Activated naive CD4-positive, alpha-beta T cell treated with anti-CD3 and anti-CD28 coated beads, Interleukin-2, amount 50 U/mL, for 16 hours (primary cell): ENCODE measurements at regions not wholly inside any gene's neighbourhood (a gene's known extent, or its start where the extent isn't known, plus 50 kb on each side); places are given as distances from the start of the nearest gene placed in this dataset.
"Not testable (repeated sequence)": the region's sequence is repeated elsewhere in the genome, so short reads cannot be mapped to it uniquely, and the experiment has no call there.

Experiments
- DNase-seq: peaks from one replicate; pipeline ENCODE4 v3.0.0-alpha.2; 2020

DNA sequence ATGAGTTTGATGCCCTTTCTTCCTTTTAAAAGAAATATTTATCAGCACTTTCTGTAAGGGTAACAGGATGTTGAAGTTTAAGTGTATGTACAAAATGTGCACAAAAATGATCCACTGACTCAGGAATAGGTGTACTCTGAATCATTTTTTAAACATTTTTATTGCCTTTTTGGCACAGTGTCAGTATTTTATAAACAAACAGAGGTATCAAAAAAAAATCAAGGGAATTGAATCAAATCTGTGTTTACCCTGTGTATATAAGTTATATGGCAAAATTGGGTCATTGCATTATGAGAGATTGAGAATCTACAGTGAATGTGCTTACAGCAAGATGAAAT lies 513.9 kb upstream of the NETO1 start:
- DNase-seq: no peak

DNA sequence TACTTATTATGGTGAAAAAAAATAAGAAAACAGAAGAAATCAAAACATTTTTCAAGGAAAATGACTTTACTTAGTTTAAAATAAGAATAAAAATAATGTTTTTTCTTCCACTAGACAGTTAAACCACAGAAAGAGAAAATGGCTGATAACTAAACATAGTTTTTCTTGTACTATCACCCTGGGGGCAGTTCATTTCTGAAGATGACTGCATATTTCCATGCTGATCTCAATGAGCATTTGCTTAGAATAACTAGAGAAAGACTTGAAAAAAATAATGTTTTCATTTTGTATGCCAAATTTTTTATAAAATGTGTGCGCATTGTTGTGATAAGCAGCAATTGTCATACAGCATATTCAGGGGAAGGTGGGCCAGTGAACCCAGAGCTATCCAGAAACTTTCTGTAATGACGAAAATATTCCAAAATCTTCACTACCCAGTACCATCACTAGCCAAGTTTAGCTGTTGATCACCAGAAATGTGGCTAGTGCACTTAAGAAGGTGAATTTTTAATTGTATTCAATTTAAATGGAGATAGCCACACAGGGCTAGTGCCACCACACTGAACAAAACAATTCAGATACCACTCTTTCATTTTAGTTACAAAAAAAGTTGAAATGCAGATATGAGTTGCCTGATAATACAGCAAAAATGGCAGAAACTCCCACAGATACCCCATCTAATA lies 513.4 kb upstream of the NETO1 start:
- no peak for DNase-seq

DNA sequence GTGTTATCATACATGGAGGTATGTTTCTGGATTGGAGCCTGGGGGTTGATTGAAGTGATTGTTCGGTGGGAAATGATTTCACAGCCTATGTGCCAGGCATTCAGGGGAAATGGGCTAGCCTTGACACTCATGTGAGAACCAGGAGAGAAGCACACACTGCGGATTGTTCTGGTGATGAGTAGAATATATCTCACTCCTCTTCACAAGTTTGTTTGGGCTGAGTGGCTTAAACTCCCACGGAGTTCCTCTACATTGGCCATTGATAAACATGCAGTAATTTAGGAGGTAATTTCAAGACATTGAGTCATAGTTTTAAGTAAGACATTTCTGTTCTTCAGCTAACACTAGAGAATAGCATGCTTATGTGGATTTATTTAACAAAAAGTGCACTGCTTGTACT lies 498.9 kb upstream of the NETO1 start:
- no peak for DNase-seq

DNA sequence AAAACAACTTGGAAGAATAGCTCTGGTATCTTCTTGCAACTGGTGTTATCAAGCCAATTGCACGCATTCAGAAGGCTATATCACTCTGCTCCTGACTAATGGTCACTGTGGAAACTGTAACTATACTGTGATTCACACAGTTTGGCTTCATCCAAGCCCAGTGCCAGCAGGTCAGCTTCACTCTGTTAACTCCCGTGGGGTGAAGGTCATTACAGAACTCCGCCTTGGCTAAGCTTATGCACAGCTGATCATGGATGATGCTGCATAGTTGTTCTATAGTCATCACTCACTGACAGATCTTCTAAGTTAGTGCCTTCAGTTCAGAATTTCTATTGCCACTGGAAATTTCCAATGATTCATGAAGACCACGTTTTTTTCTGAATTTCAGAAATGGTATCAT lies 497.2 kb upstream of the NETO1 start:
- DNase-seq: no peak

DNA sequence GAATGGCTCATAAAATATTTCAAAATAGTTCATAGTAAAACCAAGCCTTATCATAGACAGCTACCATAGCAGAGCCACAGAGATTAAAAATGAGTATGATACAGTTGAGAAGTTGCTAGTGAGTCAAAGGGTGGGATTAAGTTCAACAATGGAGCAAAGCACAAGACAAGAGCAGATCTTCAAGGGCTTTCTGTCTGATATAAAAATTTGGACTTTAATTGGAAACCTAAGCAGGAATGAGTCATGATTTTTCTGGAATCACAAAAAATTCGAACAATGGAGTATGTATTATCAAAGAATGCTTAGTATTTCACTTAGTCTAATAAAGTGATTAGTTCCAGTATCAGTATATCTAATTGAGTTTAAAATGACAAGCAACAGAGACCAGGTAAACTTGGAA lies 487.3 kb upstream of the NETO1 start:
- no peak for DNase-seq

DNA sequence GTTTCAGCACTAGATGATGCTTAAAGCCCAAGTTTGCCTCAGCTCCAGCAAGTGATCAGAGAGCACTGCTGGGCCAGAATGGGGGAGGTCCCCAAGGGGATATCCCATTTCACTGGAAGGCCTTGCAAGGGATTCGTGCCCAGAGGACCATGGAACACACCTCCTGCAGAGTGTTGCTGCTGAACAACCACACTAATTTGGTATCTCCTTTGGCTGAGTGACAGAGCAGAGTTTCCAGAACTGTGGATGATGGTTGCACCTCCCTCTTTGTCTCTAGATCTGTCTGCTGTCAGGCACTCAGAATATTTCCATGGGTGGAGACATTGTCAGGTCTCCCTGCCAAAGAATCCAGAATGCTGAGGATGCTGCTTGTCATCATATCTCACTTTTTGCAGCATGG lies 484.8 kb upstream of the NETO1 start:
- no peak for DNase-seq

DNA sequence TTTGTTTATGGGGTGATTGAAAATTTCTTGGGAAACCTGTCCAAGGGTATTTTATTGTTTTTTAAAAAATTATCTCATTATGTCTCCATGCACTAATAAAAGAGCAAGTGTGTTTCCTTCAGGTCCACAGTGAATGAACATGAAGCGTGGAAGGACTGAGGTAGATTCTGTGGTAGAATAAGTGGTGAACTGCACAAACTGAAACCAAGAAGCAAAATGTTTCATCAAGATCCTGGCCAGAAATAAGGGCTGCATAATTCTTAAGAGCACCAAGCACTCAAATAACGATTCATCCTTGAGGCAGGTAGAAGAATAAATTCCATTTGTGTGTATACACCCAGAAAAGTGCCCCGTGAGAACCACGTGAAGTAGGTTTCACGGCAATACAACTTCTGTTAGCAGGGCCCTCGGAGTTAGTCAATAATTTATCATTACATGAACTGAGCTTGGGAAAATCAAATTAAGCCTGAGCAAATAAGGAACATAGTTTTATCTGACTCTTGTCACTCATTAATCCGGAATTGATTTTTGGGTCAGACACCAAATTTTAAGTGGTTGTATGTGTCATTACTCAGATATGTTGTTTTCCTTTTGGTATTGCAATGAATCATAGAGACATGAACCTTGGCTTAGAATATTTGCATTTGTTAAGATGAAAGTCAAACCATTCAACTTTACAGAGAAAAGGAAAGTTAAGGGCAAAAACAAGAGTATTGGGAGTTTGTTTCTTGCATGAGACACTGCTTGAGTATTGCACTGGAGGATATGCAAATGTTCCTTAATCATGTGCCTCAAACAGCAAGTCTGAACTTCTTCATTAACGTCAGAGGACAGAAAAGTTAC lies 472.6 kb upstream of the NETO1 start:
- DNase-seq: no peak

DNA sequence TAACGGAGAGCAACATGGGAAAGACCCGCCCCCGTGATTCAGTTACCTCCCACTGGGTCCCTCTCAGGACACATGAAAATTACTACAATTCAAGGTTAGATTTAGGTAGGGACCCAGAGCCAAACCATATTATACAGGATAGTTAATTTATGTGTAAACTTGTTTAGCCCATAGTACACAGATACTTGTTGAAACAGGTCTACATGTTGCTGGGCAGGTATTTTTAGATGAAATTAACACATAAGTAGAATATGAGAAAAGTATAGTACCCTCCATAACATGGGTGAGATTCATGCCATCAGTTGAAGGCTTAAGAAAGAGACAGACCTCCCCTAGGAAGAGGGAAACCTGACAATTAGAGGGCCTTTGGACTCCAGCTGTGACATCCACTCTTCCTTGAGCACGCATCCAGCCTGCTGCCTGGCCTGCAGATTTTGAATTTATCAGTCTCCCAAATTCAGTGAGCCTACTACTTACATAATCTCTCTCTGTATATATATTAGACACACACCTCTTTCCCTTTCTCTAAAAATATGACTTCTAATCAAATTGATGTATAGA lies 463.5 kb upstream of the NETO1 start:
- DNase-seq: no peak

DNA sequence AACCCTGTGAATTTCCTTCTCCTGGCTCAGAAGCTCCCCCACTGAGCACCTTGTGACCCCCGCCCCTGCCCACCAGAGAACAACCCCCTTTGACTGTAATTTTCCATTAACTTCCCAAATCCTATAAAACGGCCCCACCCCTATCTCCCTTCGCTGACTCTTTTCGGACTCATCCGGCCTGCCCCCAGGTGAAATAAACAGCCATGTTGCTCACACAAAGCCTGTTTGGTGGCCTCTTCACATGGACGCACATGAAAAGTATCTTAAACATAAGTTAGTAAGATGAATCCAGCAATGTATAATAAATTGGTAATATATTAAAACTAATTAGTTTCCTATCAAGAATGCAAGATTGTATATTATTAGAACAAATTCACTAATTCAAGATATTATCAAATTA lies 462.3 kb upstream of the NETO1 start:
- not testable (repeated sequence) for DNase-seq

DNA sequence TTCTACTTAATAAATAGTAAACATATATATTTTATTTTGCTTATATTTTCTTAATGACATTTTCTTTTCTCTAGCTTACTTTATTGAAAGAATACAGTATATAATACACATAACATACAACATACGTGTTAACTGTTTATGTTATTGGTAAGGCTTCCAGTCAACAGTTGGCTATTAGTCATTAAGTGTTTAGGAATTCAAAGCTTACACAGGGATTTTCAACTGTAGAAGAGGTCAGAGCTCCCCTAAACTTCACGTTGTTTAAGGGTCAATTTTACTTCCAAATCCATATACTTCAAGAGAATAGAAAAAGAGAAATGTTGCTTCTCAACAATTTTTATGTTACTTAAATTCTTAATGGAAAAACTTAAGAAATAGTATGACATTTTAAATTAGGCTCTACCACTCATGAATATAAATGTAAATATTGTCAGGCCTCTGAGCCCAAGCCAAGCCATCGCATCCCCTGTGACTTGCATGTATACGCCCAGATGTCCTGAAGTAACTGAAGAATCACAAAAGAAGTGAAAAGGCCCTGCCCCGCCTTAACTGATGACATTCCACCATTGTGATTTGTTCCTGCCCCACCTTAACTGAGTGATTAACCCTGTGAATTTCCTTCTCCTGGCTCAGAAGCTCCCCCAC lies 456.5 kb upstream of the NETO1 start:
- DNase-seq: not testable (repeated sequence)

DNA sequence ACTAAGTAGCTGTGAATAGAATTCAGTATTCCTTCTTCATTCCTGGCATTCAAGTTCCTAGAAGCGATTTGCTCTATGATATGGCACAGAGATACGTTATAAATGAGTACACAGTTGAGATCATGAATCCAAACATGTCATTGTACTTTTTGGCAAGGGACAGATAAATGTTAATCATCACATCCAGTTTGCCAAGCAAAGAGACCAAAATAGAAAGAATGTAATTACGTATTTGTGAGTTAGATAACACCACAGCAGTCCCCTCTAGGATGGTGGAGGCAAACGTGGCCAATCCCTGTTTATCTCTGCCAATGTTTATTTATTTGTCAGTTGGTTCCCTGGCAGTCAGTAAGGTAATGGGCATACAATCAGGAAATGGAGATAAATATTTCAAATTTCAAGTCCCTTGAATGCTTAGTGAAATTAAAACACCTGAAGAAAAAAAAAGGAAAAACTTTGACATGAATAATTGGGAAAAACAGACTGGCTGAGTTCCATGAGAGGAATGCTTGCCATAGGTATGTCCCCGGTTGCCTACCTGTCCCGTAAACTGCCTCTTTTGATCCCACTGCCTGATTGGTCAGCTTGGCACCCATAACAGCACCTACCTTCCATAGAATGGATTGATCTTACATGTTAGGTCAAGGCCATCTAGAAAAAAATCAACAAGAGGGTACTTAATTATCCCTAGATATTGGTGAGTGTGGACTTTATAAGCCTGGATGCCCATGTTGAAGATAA lies 451.1 kb upstream of the NETO1 start:
- no peak for DNase-seq

DNA sequence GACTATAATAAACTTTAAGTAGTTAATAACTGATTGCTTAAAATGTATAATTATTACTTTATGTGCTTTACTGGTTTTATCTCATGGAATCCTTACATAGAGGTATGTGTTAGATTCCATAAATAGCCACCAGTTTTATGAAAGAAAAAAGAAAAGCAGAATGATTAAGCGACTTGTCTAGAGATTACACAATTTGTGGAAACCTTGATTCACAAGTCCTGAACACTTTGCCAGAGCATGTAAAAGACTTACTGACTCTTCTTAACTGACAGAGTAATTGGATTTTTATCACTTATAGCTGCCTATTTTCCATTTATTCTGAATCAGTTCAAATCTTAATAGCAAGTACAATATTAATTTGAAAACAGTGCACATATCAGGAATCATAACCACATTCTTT lies 448.7 kb upstream of the NETO1 start:
- no peak for DNase-seq

DNA sequence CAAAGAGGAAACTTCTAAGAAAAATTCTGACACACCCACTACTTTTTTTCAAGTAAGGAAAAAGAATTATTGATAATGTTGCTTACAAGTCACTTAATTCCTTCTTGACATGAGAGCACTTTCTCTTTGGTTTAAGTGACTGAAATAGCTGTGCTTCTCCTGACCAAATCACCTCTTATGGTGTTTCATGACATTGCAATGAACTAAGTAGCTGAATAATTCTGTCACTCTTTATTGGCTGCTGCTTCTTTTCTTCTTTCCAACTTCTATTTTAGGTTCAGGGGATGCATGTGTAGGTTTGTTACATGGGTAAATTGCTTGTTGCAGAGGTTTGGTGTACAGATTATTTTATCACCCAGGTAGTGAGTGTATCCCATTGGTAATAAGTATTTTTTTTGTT lies 447.6 kb upstream of the NETO1 start:
- no peak for DNase-seq

DNA sequence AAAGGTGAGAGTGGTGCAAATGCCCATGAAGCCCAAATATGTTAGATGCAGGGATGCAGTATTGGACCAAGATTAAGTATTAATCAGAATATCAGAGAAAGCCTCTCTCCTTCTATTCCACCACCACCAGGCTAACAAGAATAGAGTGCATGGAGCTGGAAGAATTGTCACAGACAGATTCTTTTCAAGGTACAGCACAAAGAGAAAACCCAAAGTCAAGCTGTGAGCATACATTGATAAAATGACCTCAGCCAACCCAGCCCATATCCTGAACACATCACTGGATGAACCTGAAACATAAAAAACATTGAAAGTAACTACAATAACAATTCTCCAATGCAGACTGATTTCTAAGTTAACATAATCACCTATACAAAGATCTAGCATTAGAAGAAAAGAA lies 445.7 kb upstream of the NETO1 start:
- no peak for DNase-seq

DNA sequence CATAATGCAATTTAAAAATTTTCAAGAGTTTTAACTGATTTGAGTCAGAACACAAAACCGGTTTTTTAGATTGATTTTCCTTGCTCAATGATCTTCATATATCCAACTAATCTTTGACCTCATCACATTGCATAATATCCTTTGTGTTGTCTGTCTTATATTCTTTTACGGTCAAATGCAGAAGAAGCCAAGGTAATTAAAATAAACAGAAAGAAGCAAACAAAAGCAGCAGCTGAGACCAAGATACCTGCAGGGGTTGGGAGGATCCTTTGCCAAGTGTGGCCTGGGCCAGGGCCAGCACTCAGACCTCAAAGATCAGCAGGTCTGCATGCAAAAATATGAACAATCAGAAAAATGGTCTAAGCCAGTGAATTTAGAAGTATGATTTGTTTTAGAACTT lies 428.9 kb upstream of the NETO1 start:
- DNase-seq: no peak

DNA sequence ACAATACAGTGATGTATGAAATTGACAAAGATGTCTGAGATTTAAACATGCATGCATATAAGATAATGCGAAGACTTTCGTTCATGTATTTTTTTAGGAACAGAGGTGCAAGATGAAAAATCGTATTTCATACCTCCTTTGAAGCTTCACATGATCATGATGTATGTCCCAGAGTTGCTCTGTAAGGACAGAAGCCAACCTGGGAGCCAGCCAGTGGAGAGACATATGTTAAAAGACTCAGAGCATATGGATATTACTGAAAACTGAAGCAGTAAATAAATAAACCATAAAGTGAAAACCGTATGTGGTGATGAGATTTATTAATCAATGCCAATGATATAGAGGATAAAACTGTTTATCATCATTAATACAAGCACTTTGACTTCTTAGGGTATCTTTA lies 424.4 kb upstream of the NETO1 start:
- DNase-seq: no peak

DNA sequence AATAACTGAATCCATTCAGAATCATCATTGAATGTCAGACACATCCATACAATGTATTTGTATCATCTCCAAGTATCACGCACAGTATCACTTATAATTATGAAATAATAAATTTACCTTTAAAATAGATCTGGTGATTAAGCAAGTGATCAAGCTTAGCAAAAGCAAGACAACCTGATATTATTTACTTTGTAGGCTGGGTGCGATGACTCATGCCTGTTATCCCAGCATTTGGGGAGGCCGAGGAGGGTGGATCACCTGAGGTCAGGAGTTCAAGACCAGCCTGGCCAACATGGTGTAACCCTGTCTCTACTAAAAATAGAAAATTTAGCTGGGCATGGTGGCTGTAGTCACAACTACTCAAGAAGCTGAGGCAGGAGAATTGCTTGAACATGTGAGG lies 421.0 kb upstream of the NETO1 start:
- no peak for DNase-seq

DNA sequence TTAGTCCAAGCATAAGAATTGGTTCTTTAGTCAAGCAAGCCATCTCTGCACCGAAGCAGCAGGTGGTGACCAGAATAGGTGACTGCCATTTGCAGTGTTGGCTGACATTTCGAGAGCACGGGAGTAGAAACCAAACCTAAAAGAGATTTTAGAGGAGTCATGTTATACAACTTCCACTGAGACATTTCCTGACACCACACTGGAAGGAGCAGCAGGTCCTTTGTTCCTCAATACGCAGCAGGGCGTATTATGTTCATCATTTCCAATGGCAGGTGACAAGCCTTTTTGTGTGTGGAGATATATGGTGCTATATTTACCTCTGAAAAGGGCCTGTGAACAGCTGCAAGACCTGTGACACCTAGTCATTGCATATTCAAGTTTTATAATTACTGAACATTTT lies 418.8 kb upstream of the NETO1 start:
- no peak for DNase-seq

DNA sequence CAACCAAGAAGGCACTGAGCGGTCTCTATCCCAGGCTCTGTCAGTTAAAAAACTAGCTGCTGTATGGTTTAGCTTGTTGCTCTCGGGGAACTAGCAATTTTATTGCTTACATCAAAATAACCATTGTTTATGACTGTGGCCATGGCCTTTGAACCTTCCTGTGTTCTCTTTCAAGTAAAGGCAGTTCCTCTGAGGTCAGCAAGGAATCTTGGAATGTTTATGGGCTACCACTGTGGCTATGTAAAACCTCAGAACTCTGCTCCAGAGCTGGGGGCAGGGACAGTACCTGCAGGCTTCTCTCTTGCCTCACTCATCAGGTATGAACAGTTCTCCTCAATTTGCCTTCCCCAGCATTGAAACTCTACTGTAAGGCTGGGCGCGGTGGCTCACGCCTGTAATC lies 416.0 kb upstream of the NETO1 start:
- no peak for DNase-seq

DNA sequence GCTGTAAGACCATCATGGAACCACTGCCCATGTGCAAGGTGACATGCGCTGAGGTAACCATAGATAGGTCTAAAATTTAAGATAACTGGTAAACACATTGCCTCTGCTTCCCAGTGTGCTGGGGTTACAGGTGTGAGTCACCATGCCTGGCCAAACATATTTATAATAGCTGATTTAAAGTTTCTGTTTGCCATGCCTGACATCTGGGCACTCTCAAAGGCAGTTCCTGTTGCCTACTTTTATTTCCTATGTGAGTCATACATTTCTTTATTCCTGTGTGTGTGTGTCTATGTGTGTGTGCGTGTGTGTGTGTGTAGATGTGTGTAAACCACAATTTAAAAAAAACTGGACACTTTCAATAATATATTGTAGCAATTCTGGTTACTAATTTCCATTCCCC lies 415.2 kb upstream of the NETO1 start:
- DNase-seq: no peak

DNA sequence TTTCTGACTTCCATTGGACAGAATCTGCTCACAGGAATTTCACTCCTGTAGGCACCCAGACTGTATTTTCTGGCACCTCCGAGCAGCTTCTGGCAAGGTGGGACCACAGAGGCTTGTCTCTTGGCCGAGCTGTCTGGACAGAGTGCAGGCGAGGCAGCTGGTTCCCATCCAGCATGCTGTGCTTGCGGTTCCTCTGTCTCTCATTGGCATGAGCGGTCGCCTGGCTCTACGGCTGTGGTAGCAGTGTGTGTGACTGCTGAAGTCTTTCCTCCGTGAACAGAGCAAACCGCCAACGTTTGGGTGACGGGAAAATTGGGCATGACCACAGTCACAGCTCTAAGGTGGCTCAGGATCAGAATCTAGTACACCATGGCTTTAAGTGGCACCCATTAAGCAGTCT lies 411.7 kb upstream of the NETO1 start:
- DNase-seq: no peak

DNA sequence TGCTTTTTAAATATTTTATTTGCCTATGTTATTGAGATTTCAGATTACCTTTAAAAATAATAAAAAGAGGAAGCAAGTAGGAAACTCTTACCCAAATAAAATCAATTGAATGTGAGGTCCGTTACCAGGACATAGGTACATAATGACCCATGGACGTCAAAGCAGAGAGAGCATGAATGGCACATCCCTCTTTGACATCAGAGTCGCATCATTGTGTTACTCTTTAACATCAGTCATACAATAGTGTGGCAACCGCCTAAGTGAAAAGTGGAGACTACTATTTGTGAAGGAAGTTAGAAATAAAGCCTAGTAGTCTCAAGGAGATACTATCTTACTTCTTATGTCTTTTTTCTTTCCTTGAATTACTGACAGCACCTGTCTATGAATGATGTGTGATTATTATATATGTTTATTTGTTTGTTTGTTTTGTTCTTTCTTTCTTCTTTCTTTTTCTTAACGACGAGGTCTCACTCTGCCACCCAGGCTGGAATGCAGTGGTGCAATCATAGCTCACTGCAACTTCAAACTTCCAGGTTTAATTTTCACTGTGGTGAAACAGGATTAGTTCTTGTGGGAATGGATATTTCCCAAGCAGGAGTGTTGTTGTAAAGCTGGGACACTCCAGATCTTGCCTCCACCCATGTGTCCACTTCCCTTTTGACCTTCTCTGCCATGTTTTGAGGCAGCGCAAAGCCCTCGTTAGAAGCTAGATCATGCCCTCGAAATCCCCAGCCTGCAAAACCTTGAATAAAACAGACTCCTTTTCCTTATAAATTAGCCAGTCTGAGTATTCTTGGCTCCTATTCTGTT lies 407.2 kb upstream of the NETO1 start:
- DNase-seq: no peak
